ENCODE measurements at regions not wholly inside any gene's neighbourhood (a gene's known extent, or its start where the extent isn't known, plus 50 kb on each side); places are given as distances from the start of the nearest gene placed in this dataset.
"Not testable (repeated sequence)": the region's sequence is repeated elsewhere in the genome, so short reads cannot be mapped to it uniquely, and the experiment has no call there.

DNA sequence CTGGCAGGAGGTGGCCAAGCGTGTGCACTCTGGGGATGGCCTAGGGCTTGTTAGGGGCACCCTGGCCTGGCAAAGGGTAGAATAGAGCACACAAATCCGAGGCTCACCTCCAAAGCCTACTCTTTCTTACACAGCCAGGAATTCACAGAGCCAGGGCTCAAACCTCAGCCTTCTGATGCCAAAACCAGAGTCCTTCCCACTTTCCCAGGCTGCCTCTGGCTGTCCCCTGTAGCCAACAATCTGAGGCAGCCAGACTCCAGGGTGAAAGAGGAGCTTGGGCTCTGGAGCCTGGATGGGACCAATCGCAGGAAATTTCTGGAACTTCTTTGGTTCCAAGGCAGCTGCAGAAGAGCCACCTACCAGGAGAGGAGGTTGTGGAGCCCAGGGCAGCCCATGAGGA lies 127.9 kb downstream of the COPRS start:
- TF ChIP-seq, protein P1, sequence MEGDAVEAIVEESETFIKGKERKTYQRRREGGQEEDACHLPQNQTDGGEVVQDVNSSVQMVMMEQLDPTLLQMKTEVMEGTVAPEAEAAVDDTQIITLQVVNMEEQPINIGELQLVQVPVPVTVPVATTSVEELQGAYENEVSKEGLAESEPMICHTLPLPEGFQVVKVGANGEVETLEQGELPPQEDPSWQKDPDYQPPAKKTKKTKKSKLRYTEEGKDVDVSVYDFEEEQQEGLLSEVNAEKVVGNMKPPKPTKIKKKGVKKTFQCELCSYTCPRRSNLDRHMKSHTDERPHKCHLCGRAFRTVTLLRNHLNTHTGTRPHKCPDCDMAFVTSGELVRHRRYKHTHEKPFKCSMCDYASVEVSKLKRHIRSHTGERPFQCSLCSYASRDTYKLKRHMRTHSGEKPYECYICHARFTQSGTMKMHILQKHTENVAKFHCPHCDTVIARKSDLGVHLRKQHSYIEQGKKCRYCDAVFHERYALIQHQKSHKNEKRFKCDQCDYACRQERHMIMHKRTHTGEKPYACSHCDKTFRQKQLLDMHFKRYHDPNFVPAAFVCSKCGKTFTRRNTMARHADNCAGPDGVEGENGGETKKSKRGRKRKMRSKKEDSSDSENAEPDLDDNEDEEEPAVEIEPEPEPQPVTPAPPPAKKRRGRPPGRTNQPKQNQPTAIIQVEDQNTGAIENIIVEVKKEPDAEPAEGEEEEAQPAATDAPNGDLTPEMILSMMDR (IDR thresholded peaks at IDR 0.05; ENCODE audit: low read depth, low read length, missing control alignments) = no peak
- no peak overlapping the region for H3K4me3 ChIP-seq (ENCODE audit: low read depth, low read length)
- in situ Hi-C loops (cut with HindIII; ENCODE audit: low sequenced_read_pairs) = no loop called here
- no peak for DNase-seq (ENCODE audit: low read depth)

DNA sequence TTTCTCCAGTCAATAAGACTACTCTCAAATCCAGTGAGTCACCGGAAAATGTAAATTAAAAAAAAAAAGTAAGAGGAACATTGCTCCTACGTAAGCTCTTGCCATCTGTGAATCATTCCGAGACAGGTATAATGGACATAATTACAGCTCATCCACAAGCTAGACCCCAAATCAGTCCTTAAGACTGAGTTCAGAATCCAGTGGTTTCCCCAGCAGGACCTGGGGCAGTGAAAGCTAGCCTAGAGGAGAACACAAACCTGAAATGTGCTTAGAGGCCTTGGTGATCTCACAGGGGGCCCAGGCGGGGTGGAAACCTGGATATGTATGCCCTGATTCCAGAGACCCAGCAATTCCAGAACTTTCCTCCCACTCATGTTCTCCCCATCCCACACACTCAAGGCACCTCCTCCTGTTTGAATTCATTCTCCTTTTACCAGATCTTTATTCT lies 132.0 kb downstream of the COPRS start:
- DNase-seq (ENCODE audit: low read depth) = no peak
- H3K4me3 ChIP-seq (ENCODE audit: low read depth, low read length) = no peak overlapping the region
- TF ChIP-seq, protein P1 (IDR thresholded peaks at IDR 0.05; ENCODE audit: low read depth, low read length, missing control alignments) = no peak
- in situ Hi-C loops (cut with HindIII; ENCODE audit: low sequenced_read_pairs) = no loop called here

DNA sequence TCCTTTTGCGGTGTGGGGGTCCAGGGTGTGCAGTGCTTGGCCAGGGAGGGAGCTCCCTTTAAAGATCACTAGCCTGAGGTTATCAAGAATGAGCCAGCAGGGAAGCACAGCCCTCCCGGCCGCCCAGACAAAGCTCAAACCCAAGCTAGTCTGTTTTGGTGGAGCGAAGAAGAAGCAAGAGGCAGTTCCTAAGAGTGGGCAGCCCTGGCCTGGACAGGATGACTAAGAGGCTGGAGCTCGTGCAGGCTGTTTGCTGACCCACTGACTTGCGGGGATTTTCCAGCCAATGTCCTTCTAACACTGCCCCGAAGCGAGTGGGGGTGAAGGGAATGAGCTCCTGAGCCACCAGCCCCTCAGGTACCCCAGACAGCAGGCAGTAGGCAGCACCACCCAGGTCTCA lies 134.4 kb downstream of the COPRS start:
- no peak overlapping the region for H3K4me3 ChIP-seq (ENCODE audit: low read depth, low read length)
- TF ChIP-seq, protein P1 (IDR thresholded peaks at IDR 0.05; ENCODE audit: low read depth, low read length, missing control alignments) = no peak
- in situ Hi-C loops (cut with HindIII; ENCODE audit: low sequenced_read_pairs) = no loop called here
- DNase-seq (ENCODE audit: low read depth) = no peak

DNA sequence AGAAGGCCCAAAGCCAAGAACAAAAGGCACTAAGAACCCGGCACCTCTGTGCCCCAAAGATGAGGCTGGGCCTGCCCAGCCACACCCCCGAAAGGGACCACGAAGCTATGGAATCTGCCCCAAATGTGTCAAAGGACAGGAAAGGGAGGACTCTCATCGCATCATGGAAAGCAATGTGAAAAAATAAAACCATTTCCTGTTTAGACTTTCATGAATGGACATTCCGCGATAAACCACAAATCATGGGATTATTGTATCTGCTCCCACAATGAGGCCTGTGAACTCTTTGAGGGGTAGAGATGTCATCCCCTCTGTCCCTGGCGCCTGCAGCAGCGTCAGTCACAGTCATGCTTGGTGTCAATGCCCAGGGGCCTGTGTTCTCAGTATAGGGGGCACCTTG lies 135.0 kb downstream of the COPRS start:
- TF ChIP-seq, protein P1 (IDR thresholded peaks at IDR 0.05; ENCODE audit: low read depth, low read length, missing control alignments) = no peak
- no peak overlapping the region for H3K4me3 ChIP-seq (ENCODE audit: low read depth, low read length)
- in situ Hi-C loops (cut with HindIII; ENCODE audit: low sequenced_read_pairs) = no loop called here
- peak; percentile 43 for DNase-seq (ENCODE audit: low read depth)

DNA sequence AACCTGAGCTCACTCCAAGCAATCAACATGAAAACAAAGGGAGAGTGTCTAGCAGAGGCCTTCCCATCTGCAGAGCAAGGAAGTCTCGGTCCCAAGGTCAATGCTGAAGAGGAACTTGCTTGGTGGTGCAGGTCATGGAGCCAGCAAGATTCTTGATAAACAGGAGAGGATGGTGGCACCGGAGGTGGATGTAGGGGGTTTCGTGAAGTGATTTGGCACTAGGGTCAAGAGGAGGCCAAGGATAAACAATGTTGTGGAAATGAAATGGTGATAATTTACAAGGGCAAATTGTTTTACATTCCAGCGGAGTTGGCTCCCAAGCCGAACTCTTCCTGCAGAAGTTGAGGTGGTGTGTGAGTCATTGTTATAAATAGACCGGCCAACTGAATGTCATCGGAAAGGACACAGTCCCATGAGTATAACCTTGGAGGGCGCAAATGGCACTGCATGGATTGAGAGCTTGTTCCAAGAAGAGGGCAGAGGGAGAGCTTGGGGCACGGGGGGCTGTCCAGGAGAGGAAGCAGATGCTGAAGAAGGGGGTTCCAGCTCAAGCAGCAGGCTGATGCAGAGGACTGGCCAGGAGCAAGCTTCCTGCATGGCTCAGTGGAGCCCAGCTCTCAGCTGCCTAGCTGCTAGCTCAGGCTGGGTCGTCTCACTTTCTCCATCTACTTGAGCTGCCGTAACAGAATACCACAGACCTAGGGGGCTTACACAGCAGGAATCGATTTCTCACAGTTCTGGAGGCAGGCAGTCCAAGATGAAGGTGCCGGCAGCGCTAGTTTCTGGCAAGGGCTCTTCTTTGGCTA lies 136.6 kb downstream of the COPRS start:
- TF ChIP-seq, protein P1 (IDR thresholded peaks at IDR 0.05; ENCODE audit: low read depth, low read length, missing control alignments) = no peak
- no peak overlapping the region for H3K4me3 ChIP-seq (ENCODE audit: low read depth, low read length)
- no peak for DNase-seq (ENCODE audit: low read depth)
- in situ Hi-C loops (cut with HindIII; ENCODE audit: low sequenced_read_pairs) = no loop called here

DNA sequence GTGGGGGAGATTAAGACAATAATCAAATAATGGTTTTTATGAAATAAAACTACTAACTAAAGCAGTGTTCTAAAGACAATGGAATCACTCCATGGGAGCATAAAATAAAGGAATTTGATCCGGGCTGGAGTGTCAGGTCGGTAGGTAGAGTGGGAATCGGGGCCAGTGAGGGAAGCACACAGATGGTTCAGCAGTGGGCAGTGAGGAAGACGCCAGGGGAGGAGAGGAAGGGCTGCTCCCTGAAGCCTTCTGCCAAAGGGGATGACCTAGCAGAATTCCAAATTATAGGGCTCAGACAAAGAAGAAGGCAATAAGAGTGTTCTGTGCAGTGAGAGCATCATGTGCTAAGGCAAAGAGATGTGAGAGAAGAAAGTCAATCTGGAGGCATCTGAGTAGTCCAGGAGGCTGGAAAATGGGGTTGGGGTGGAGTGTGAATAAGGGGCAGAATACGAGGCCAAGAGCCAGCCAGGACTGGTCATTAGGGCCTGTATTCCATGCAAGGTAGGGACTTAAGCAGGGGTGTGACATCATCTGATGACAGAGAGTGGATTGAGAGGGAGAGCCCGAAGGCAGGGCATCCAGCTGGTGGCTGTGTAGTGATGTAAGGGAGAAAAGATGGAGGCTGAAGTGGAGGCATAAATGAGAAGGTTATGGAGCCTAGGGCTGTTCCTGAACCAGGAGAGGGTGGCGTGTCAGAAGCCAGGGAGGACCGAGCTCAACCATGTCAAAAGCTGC lies 137.6 kb downstream of the COPRS start:
- in situ Hi-C loops (cut with HindIII; ENCODE audit: low sequenced_read_pairs) = no loop called here
- no peak overlapping the region for H3K4me3 ChIP-seq (ENCODE audit: low read depth, low read length)
- TF ChIP-seq, protein P1 (IDR thresholded peaks at IDR 0.05; ENCODE audit: low read depth, low read length, missing control alignments) = no peak
- no peak for DNase-seq (ENCODE audit: low read depth)

DNA sequence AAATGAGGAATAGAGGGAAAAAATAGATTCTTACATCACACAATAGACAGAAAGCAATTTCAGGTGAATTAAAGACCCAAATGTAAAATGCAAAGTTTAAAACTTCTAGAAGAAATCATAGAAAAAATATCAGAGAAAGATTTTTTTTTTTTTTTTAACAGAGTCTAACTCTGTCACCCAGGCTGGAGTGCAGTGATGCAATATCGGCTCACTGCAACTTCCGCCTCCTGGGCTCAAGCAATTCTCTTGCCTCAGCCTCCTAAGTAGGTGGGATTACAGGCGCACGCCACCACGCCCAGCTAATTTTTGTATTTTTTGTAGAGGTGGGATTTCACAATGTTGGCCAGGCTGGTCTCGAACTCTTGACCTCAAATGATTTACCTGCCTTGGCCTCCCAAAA lies 141.8 kb downstream of the COPRS start:
- H3K4me3 ChIP-seq (ENCODE audit: low read depth, low read length); in situ Hi-C loops (cut with HindIII; ENCODE audit: low sequenced_read_pairs); DNase-seq (ENCODE audit: low read depth): not testable (repeated sequence)
